Hematopoietic multipotent progenitor cell treated with erythropoietin and hydrocortisone succinate and interleukin-3 and kit ligand, for 17 days (in vitro differentiated cells): ENCODE measurements at regions not wholly inside any gene's neighbourhood (a gene's known extent, or its start where the extent isn't known, plus 50 kb on each side); places are given as distances from the start of the nearest gene placed in this dataset.

Experiments
- DNase-seq: peaks from one replicate; pipeline ENCODE4 v3.0.0-alpha.2; 2015; ENCODE audit warnings: low spot score

DNA sequence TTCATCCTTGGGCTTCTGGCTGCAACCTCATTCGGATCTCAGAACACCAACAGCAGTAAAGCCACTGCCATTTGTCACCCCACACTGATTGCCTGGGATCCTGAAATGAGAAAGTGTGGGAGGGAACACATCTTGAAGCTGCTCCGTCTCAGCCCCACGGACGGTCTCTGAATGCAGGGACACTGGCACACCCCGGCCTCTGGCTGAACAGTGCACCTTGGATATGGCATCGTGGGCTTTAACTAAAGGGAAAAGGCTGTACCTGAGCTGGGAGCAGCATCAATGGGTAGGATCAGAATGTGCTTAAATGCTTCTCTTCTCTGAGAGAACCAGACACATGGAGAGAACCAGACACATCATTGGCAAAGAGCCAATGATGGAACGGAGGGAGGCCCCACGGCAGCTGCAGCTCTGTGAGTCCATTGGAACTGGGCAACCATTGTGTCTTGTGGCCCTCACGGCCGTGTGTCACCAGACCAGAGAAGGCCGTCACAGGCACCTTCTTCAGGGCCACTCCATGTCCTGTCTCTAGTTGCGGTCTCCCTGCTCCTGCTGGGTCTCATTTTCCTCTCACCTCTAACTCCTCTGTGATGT lies 193.4 kb upstream of the MYT1L start:
- no peak for DNase-seq

DNA sequence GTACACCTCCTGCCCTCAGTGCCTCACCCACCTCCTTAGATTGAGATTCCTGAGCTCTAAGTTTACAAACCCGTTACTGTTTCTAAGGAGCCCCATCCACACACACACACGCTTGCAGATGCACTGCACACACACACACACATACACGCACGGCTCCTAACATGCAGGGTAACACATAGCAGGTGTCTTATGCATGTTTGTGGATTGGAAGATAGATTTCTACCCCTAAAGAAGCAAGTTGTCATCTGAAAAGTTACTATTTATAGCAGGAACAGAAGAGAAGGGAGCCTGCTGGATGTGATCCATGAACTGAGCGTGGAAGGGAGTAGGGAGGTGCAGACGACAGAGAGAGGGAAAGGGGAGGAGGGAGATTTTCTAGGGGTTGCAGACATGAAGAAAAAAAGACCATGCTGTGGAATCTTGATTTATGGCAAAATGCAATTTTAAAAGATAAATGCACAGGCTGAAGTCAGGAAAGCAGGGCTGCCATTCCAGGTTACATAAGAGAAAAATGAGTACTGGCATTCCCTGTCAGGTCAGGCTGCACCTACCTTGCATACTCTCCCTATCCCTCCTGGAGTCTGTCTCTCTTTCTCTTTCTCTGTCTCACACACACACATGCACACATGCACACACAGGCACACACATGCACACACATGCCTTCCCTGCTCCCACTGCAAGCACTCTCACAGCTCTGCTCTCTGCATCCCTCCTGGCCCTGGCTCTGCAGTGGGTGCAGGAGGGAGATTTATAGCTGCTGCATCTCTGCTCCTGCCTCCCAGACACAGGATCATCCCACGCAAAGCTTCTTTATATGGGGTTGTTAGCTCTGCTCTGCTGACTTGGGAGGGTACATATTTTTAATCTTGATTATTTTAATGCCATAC lies 192.6 kb upstream of the MYT1L start:
- no peak for DNase-seq

DNA sequence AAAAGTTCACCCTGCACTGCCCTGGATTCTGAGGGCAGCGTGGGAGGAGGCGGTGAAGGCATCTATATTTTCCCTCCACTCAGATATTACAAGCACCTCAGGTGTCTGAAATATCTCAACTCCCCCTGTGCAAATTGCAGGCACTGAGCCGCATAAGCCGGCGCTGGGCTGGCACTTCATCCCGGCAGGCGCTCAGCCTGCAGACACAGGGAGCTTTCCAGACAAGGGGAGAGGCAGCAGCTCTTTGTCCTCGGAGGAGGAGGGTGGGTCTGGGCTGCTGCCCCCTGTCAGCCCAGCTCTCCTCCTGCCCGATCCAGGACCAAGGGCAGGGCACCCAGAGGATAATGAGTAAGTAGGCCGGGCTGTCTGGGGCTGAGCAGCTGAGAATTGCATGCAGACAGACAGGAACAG lies 189.3 kb upstream of the MYT1L start:
- DNase-seq: no peak

DNA sequence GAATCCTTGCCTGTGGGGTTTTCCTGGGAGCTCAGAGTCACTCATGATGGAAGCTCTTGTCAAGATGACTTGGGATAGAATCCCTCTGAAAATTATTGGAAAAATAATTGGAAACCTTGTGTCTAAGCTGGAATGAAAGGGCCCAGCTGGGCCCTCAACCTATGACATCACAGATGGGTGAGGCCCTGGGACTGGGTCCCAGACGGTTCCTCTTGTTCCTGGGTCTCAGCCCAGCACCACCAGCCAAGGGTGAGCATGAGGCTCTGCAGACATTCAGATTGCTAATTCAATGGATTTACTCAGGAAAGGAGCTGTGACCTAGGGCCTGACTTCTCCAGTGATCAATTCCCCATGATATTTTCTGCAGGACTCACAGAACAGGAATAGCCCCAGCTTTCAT lies 188.3 kb upstream of the MYT1L start:
- no peak for DNase-seq

DNA sequence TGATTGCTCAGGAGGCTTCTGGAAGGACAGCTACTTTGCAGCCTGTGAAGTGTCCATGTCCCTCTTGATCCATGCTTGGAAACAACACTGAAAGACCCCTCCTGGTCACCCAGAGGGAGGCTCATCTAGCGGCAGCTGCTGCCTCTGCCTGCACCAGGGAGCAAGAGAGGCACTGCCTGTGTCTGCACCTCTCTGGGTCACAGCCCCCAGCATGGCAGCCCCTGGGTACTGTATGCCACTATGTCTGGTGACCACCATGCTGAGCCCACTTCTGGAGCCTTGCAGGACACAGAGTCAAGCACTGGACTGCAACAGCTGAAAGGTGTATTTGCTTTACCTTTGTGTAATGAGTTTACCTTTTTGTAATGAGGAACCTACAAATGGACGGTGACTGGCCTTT lies 186.3 kb upstream of the MYT1L start:
- DNase-seq: no peak

DNA sequence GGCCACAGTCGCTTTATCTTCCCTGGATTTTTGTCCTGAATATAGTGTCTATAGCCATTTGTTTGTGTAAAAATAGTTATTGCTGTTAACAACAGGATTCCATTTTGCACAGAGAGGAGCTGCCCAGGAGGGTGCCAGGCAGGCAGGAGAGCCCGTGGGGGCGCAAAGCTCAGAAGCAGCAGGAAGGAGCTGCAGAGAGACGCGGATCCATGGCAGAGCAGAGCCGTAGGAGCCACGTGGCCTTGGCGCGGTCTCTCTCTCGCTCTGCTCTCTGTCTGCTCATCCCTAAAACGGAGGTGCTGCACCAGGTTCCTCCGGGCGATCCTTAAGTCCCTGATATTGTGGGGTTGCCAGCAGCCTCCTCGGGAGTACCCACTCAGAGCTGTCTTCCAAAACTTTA lies 185.3 kb upstream of the MYT1L start:
- DNase-seq: no peak

DNA sequence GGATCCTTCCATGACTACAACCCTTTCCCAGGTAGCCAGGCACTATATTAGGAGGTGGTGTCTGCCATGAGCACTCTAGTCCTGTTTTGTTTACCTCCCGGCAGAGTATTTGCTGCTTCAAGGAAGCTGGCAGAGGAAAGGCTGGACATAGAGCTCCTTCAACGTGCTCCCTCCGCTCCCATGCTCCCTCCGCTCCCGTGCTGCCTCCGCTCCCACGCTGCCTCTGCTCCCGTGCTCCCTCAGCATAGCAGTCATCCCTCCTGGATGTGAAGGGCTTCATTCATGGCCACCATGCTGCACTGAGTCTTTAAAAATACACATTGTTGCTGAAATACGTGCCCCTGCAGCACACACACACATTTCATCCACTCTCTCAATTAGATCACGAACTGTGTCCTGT lies 181.9 kb upstream of the MYT1L start:
- DNase-seq: no peak

DNA sequence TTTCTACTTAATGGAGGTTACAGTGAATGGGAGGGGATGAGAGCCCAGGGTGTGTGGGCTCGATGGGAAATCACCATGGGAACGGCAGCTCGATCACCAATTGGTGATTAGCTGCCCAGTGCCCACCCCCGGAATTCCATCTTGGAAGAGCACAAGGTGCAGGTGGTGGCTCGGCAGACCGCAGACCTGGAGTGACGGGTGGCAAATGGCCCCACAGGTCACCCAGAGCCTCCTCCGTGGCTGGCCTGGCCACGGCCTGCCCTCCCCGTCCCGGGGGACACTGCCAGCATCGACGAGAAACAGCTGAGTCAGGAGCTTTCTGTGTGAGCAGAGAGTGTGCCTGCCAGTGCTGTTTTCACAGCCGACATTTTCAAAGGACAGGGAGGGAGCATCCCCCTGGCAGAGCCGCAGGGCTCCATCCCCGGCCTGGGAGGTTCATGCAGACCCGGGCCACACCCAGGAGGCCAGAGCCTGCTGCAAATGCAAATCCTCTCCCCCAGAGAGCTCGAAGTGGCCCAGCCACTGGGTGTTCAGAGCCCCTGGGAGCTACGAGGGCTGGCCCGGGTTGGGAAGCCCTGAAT lies 176.4 kb upstream of the MYT1L start:
- no peak for DNase-seq

DNA sequence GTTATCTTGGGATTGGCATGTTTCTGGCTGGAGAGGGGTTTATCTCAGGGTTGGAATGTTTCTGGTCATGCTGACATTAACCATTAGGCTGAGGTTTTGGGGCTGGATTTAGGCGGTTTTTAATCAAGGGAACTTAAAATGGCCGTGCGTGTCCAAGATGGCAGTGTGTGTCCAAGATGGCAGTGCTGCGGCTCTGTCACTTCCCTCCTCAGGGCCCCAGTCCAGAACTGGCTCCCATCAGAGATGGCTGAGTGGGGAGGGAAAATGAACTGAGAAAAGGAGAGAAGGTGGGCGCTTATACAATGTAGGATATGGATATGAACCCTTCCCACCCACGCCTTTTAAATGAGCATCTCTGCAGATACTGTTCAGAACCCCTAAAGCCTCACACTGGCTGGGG lies 175.5 kb upstream of the MYT1L start:
- no peak for DNase-seq

DNA sequence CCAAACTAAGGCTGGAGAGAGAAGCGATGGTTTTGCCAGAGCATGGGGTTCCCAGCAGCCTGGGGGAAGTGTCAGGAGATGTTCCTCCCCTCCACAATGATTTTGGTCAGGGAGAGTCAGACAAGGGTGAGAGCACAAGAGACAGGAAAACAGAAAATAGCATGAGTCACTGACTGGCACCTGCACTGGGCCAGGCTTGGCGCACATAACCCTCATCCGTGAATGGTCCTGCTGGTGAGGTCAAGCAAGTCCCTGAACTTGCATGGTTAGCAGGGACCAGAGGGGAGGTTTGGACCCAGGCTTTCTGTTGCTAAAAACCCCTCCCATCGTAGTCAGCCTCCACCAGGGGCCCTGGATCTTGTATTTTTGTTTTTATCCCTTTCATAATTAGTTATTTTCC lies 174.5 kb upstream of the MYT1L start:
- no peak for DNase-seq

DNA sequence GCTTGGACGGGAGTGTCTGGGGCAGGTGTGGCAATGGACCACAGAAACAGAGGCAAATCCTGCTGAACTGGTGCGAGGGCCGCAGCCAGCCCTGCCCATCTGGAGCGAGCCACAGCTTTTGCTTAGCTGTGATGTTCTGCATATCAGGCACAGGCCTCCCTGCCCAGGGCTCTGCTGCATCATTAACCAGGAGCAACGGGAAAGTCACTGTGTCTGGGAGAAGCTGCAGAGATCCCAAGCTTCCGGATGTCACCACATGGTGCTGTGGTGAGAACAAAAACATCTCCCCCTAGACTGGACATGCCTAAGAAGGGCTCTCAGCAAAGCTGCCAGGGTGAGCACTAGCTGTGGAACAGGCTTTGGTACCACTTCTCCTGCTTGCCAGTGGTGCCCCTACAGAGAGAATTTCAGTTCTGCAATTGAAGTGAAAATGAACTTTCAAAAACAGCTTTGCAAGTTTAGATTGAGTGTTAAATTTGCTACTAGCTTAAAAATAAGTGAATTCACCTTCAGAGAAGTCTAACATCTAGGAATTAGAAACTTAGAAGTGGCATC lies 172.9 kb upstream of the MYT1L start:
- no peak for DNase-seq

DNA sequence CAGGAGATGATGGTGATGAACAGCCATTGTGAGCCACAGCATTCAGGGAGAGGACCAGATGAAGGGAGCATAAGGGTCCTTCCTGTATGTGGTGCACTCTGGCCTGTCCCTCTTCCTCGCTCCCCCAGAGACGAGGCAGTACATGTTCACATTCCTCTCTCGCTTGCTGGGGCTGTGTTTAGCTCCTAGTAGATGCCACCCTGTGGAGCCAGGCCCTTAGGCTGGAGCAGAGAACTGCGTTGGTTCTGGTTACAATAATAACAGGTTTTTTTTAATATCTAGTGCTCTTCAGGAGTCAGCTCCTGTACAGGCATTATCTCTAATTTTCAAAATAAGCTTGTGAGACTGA lies 171.1 kb upstream of the MYT1L start:
- DNase-seq: no peak

DNA sequence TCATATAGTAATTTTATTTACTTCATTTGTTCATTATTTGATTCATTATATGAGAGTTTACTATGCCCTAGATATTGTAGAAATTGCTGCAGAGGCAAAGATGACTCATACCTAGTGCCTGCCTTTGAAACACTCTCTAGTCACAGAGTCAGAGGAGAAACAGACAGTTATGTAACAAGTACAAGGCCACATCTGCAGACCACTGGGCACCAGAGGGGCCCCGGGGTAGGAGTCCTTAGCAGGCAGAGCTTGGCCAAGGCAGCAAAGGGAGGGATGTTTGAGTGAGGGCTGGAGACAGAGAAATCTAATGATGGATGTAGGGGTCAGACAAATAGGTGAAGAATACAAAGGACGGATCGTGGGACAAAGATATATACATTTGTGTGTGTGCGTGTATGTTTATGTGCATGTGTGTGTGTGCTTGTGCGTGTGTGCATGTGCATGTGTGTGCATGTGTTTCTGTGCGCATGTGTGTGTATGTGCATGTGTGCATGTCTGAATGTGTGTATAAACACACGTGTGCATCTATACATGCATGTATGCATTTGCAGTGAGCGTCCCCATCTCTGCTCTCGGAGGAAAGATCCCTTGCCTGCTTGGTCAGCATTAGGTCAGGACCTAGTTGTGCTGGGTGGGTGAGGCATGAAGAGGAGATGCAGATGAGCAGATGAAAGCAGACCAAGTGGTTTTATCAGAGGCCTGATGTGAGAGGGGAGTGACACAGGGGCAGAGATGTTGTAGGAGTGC lies 170.6 kb upstream of the MYT1L start:
- DNase-seq: no peak

DNA sequence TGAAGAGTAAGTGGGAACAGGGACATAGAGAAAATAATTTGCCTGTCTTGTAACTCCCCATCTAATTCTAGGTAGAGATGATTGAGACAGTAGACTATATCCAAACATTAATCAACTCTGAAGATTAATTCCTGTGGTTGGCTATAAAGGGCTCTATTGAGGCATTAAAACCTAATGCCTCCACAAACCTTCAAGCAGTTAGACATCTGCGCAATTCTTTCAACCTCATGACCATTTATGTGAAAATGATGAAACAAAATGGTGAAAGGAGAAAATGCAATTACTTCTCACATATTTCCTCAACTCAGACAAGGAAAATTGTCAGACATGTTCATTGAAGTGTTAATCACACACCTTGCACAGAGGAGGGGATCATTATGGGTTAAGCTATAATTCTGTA lies 164.5 kb upstream of the MYT1L start:
- no peak for DNase-seq

DNA sequence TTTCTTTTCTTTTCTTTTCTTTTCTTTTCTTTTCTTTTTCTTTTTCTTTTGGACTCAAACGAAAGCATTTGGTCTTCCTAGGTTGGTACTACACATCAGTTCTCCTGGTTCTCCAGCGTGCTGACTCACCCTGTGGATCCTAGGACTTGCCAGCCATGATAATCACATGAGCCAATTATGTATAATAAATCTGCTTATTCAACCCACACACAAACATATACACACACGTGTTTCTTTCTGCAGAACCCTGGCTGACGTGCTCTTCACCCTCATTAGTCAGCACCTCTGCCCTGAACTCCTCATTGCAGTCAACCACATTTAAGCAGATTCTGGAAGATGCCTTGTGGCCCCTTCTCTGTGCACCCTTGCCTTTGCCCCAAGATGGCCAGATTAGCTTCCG lies 162.4 kb upstream of the MYT1L start:
- no peak for DNase-seq

DNA sequence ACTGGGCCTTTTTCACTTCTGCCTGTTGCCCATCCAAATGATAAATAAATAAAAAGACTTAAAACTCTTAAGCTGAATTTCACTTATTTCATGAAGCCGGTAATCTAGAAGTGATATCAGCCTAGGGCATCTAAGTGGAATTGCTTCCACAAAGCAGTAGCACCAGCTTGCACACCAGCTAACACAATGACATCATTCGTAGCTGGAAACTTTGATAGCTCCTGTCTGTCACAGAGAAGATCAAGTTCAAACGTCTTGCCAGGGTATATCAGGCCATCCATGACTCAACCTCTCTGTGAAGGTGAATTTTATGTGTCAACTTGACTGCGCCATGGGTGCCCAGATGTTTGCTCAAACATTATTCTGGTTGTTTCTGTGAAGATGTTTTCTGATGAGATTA lies 161.7 kb upstream of the MYT1L start:
- no peak for DNase-seq

DNA sequence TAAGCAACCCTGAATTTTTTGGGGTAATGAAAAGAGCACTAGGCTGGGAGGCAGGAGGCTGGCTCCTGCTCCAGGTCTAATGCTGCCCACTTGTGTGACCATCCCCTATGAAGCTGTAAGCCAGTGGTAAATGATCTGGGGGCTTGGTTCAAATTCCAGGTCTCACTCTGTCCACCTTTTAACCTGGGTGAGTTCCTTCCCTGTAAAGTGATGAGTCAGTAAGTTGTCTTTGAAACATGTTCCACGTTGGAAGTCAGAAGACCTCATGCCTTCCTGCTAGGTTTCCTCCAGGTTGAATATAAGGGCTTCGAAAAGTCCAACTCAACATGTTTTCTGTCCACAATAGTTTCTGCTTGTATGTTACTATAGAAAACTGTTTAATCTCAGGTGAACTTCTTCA lies 160.9 kb upstream of the MYT1L start:
- DNase-seq: no peak

DNA sequence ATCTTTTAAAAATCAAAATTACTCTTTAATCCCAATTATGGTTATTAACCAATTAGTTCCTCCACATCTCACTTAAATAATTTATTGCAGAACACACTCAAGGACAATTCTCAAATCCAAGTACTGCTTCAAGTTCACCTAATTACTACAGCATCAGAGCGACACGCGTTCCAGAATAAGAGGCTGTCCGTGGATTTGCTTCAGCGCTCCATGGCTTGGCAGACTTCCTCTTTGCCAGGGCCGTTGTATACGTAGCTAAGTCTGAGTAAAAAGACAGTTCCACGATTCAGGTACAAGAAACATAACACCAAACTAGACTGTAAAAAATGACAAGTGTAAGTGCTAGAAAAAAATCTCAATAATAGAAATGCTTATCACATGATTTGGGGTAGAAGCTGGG lies 153.2 kb upstream of the MYT1L start:
- no peak for DNase-seq

DNA sequence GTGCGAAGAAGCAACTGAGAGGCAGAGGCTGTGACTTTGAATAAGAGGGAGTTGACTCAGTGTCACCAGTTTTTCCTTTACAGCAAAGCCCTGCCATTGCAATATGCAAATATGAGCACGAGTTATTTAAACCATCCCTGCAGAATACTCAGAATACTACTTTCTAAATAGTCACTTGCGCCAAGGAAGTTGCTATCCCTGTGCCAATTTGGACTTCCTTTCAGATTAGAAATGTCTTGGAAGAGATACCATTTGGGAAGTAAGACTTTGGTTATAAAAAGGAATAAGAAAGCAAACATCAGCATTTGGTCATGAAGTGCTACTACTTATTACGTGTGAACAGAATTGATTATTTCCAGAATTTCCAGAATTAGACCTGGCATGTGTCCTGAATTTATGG lies 151.8 kb upstream of the MYT1L start:
- DNase-seq: no peak

DNA sequence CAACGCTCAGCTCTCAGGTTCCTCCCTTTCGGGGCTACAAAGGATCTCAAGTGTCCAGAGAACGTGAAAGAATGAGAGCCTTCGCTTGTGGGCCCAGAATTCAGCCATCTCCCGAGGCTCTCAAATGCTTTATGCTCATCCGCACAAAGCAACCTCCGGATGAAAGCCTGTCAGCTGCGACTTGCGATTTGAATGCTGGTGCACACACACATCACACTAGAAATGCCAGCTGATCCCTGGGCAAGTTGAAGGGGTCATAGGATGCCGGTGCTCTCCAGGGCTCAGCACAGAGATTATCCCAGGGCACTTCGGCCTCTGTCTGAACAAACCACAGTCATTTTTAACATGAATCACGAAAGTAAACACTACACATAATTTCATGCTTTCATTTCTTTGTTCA lies 141.8 kb upstream of the MYT1L start:
- DNase-seq: no peak

DNA sequence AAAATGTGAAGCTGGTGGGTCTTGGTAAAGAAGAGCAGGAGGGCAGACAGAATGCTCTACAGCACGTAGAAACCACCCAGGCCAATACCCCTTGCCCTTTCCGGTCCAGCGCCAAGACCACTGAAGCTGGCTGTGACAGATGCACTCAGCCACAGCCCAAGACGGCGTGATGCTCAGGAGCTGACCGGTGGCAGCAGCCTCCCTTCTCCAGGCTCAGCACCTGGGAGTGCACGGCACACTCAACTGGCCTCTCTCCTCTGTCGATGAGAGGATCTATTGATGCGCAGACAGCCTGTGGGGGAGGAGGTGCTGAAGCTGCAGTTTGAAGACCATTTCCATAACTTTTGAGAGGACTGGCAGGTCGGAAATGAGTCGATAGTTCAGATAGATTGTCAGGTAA lies 141.0 kb upstream of the MYT1L start:
- no peak for DNase-seq

DNA sequence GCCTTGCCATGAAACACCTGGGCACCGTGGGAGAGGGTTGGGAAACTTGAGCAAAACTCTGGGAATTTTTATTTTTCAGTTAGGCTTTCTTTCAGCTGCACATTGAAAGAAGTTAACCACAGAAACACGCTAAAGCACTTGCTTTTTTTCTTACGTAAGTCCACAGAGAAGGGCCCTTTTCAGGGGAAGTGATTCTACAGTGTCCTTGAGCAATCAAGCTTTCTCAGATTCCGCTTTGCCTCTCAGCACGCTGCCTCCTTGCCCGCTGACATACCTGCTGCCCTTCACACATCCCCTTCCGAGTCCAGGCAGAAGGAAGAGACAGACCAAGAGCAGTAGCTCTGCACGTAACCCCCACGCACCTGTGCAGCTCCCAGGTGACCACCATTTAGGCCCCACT lies 135.5 kb upstream of the MYT1L start:
- DNase-seq: no peak

DNA sequence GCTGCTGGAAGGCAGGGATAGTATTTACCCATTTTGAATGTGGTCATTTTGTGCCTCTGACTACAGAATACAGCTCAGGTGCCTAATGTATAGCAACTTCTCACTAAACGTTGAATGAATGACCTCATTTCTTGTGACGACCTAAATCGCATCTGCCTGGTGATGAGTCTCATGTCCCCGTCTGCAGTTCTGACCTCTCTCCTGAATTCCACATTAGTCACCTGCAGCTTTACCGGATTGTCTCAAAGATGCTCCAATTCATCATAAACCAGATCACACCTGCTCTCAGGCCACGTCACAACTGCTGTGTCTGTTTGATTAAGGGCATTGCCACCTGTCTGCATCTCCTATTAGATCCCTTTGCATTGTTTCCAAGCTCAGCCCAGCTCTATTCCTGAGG lies 133.6 kb upstream of the MYT1L start:
- no peak for DNase-seq
